ENCODE measurements at regions not wholly inside any gene's neighbourhood (a gene's known extent, or its start where the extent isn't known, plus 50 kb on each side); places are given as distances from the start of the nearest gene placed in this dataset.

GRCh38 chr5:112525217-112525616, 106.1 kb upstream of the EPB41L4A start:
- Histone ChIP-seq H3K9me3 (no peaks in the 10 kb centered on the region), H3K36me3 (no peaks in the 10 kb centered on the region), H3K4me1 (peaks cover 0 to 51% (median 14%) of the 10 kb centered on the region in 6 donors), H3K27me3 (replicated peaks in 1 of 7) (no peaks in the 10 kb centered on the region), H3K4me3 (peak overlapping the region in 1 of 8 donors; percentile 59), H3K27ac (peak overlapping the region in 2 of 8 donors; percentile 86 to 89)
- no peak for DNase-seq
- TF ChIP-seq CTCF (IDR thresholded peaks at IDR 0.05 in 8 of 11, conservative IDR thresholded peaks at IDR 0.05 in 3 of 11) (no peak), POLR2A (IDR thresholded peaks at IDR 0.05) (no peak)
- intact Hi-C loops (cut with DNase I; ENCODE audit: low total_unique reads), result no loop called here
- 87 to 95% (median 93%) methylated on average over 6 of the region's 6 CpGs for WGBS, 5 donors

GRCh38 chr5:112528928-112529327, 109.9 kb upstream of the EPB41L4A start:
- 91 to 98% (median 95%) methylated on average over 5 of the region's 5 CpGs for WGBS, 5 donors

GRCh38 chr5:112529525-112529924, 110.4 kb upstream of the EPB41L4A start:
- Histone ChIP-seq H3K27ac (no peak overlapping the region), H3K9me3 (no peaks in the 10 kb centered on the region), H3K4me1 (peaks cover 0 to 42% (median 5%) of the 10 kb centered on the region in 6 donors), H3K27me3 (replicated peaks in 1 of 7) (no peaks in the 10 kb centered on the region), H3K4me3 (no peak overlapping the region), H3K36me3 (no peaks in the 10 kb centered on the region)
- TF ChIP-seq POLR2AphosphoS5 (IDR thresholded peaks at IDR 0.05), result no peak
- TF ChIP-seq POLR2A (IDR thresholded peaks at IDR 0.05), result no peak
- TF ChIP-seq CTCF (IDR thresholded peaks at IDR 0.05 in 8 of 11, conservative IDR thresholded peaks at IDR 0.05 in 3 of 11), result peak in 7 of 11 experiments; percentile 26 to 46 (median 36)
- intact Hi-C loops (cut with DNase I; ENCODE audit: low total_unique reads), result no loop called here
- 41 to 52% (median 47%) methylated on average over 5 of the region's 5 CpGs for WGBS, 5 donors
- DNase-seq, result no peak

More at GRCh38 chr5:112528928-112529327, 109.9 kb upstream of the EPB41L4A start:
- DNase-seq, result no peak
- Histone ChIP-seq H3K9me3 (no peaks in the 10 kb centered on the region), H3K27me3 (replicated peaks in 1 of 7) (no peaks in the 10 kb centered on the region), H3K27ac (peak overlapping the region in 1 of 8 donors; percentile 21), H3K36me3 (no peaks in the 10 kb centered on the region), H3K4me1 (peaks cover 0 to 42% (median 9%) of the 10 kb centered on the region in 6 donors), H3K4me3 (no peak overlapping the region)
- TF ChIP-seq POLR2AphosphoS5 (IDR thresholded peaks at IDR 0.05) (no peak), CTCF (IDR thresholded peaks at IDR 0.05 in 8 of 11, conservative IDR thresholded peaks at IDR 0.05 in 3 of 11) (no peak), POLR2A (IDR thresholded peaks at IDR 0.05) (no peak)
- intact Hi-C loops (cut with DNase I; ENCODE audit: low total_unique reads), result no loop called here

- Histone ChIP-seq H3K36me3 (no peaks in the 10 kb centered on the region), H3K4me1 (peaks cover 0 to 43% (median 5%) of the 10 kb centered on the region in 6 donors), H3K27ac (peak overlapping the region in 5 of 8 donors; percentile 45 to 81 (median 63)), H3K27me3 (replicated peaks in 1 of 7) (no peaks in the 10 kb centered on the region), H3K9me3 (no peaks in the 10 kb centered on the region), H3K4me3 (peak overlapping the region in 1 of 8 donors; percentile 28)
- 58 to 62% (median 62%) methylated on average over 5 of the region's 5 CpGs for WGBS, 5 donors
- no peak for DNase-seq
- intact Hi-C loops (cut with DNase I; ENCODE audit: low total_unique reads), result no loop called here
- TF ChIP-seq POLR2AphosphoS5 (IDR thresholded peaks at IDR 0.05), result no peak
- no peak for TF ChIP-seq CTCF (IDR thresholded peaks at IDR 0.05 in 8 of 11, conservative IDR thresholded peaks at IDR 0.05 in 3 of 11)
- TF ChIP-seq POLR2A (IDR thresholded peaks at IDR 0.05), result no peak
These were observed 113.7 kb upstream of the EPB41L4A start for GRCh38 chr5:112532654-112533360.

Data from spleen (tissue), 11 donors.